ENCODE measurements at regions not wholly inside any gene's neighbourhood (a gene's known extent, or its start where the extent isn't known, plus 50 kb on each side); places are given as distances from the start of the nearest gene placed in this dataset.

DNA sequence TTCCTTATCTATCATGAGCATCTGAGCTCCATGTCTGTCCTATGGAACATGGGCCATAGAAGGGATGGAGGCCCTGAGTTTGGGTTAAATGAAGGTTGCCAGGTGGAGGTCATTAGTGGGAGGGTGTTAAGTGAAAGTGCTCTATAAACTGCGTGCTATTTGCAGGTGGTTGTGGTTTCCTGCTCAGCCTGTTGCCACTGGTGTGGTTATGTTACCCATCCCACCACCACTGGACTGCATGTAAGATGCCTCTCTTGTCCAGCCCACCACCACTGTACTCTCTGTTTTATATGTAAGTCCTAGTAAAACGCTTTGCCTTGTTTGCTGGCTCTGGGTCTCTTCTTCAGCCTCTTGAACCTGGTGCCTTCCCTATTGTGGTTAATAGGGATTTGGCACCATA is 711.2 kb downstream of the SORCS3 start:
- no peaks in the 10 kb centered on the region for H3K4me1 ChIP-seq
- DNase-seq: no peak
- intact Hi-C loops (cut with DNase I; ENCODE audit: low total_unique reads): no loop called here
- TF ChIP-seq POLR2AphosphoS5 (IDR thresholded peaks at IDR 0.05): no peak
- TF ChIP-seq, protein P1, sequence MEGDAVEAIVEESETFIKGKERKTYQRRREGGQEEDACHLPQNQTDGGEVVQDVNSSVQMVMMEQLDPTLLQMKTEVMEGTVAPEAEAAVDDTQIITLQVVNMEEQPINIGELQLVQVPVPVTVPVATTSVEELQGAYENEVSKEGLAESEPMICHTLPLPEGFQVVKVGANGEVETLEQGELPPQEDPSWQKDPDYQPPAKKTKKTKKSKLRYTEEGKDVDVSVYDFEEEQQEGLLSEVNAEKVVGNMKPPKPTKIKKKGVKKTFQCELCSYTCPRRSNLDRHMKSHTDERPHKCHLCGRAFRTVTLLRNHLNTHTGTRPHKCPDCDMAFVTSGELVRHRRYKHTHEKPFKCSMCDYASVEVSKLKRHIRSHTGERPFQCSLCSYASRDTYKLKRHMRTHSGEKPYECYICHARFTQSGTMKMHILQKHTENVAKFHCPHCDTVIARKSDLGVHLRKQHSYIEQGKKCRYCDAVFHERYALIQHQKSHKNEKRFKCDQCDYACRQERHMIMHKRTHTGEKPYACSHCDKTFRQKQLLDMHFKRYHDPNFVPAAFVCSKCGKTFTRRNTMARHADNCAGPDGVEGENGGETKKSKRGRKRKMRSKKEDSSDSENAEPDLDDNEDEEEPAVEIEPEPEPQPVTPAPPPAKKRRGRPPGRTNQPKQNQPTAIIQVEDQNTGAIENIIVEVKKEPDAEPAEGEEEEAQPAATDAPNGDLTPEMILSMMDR (IDR thresholded peaks at IDR 0.05): no peak
- TF ChIP-seq EP300 (IDR thresholded peaks at IDR 0.05; ENCODE audit: low read depth): no peak
- TF ChIP-seq POLR2A (IDR thresholded peaks at IDR 0.05): no peak
- H3K36me3 ChIP-seq: no peaks in the 10 kb centered on the region
- WGBS, 2 donors (ENCODE audit: low coverage in 1 of 2): 33 to 77% methylated on average over 1 to 2 of the region's 2 CpGs
- no peak overlapping the region for H3K4me3 ChIP-seq
- no peak overlapping the region for H3K27ac ChIP-seq
- in situ Hi-C loops (cut with MboI; ENCODE audit: low pct_ligation_motif_present in 1 of 4, low pct_unique_long_range_greater_than_20kb in 1 of 4, low sequenced_read_pairs in 3 of 4): no loop called here
- H3K9me3 ChIP-seq: no peaks in the 10 kb centered on the region
- H3K27me3 ChIP-seq: no peaks in the 10 kb centered on the region

DNA sequence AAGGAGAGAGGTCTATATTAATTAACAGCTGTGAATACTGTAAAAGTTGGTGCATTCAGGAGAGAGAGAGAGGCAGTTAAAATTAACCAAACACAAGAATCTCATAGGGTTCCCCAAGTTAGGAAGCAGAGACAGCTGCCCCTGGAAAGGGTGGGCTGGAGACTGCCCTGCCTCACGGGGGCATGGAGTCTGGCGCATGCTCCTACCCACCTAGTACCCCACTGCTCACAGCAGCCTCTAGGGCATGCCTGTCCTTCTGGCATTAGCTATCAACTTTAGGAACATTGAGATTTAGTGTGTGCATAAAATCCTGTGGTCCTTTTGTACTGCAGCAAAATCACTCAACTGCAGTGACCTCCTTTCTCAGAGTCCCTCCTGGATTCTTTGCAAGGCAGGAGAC is 710.1 kb downstream of the SORCS3 start:
- no peak overlapping the region for H3K4me3 ChIP-seq
- TF ChIP-seq POLR2AphosphoS5 (IDR thresholded peaks at IDR 0.05) (no peak), POLR2A (IDR thresholded peaks at IDR 0.05) (no peak), EP300 (IDR thresholded peaks at IDR 0.05; ENCODE audit: low read depth) (no peak)
- TF ChIP-seq, protein P1 (IDR thresholded peaks at IDR 0.05): no peak
- H3K9me3 ChIP-seq: no peaks in the 10 kb centered on the region
- H3K27me3 ChIP-seq: no peaks in the 10 kb centered on the region
- DNase-seq: no peak
- no peaks in the 10 kb centered on the region for H3K36me3 ChIP-seq
- intact Hi-C loops (cut with DNase I; ENCODE audit: low total_unique reads): no loop called here
- 76% methylated on average over 2 of the region's 2 CpGs; no CpG with 5 or more reads in 1 of the 2 donors for WGBS, 2 donors (ENCODE audit: low coverage in 1 of 2)
- no peaks in the 10 kb centered on the region for H3K4me1 ChIP-seq
- no peak overlapping the region for H3K27ac ChIP-seq
- in situ Hi-C loops (cut with MboI; ENCODE audit: low pct_ligation_motif_present in 1 of 4, low pct_unique_long_range_greater_than_20kb in 1 of 4, low sequenced_read_pairs in 3 of 4): no loop called here

DNA sequence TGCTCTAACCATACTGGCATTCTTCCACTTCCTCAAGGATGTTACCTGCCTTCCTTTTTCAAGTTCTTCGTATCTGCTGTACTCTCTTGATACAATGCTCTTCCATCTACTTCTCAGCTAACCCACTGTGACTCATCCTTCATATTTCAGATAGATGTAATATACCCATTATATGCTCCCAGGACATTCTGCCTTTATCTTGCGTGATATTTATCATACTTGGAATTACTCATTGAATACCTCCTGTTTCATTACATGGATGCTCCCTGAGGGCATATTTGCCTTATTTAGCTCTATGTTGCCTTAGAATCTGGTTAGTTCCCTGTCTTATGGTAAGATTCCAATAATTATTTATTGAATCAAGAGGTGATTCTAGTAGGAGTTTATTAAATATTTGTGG is 706.4 kb downstream of the SORCS3 start:
- Histone ChIP-seq H3K27me3 (no peaks in the 10 kb centered on the region), H3K9me3 (no peaks in the 10 kb centered on the region), H3K4me1 (no peaks in the 10 kb centered on the region), H3K27ac (no peak overlapping the region), H3K4me3 (no peak overlapping the region), H3K36me3 (no peaks in the 10 kb centered on the region)
- in situ Hi-C loops (cut with MboI; ENCODE audit: low pct_ligation_motif_present in 1 of 4, low pct_unique_long_range_greater_than_20kb in 1 of 4, low sequenced_read_pairs in 3 of 4) (no loop called here), intact Hi-C loops (cut with DNase I; ENCODE audit: low total_unique reads) (no loop called here)
- TF ChIP-seq POLR2A (IDR thresholded peaks at IDR 0.05) (no peak), POLR2AphosphoS5 (IDR thresholded peaks at IDR 0.05) (no peak), EP300 (IDR thresholded peaks at IDR 0.05; ENCODE audit: low read depth) (no peak)
- 67 to 87% methylated on average over 1 to 2 of the region's 2 CpGs for WGBS, 2 donors (ENCODE audit: low coverage in 1 of 2)
- no peak for DNase-seq

DNA sequence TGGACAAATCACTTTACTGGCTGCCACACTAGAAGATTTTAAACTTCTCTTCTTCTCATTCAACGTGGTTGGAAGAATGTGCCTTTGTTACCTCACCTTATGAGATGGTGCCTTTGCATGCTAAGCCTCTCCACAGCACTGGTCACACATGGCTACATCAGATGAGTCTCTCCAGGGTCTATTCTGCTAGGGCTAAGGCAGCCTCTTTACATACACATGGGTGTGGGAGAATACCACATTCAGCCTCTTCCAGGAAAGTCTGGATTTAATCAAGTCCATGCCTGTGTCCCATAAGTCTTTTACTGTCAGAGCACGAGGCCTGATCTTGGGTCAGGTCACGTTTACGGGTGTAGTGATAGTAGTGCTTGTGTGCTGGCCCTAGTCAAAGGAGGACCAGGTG is 701.5 kb downstream of the SORCS3 start:
- H3K36me3 ChIP-seq: no peaks in the 10 kb centered on the region
- H3K4me1 ChIP-seq: no peaks in the 10 kb centered on the region
- TF ChIP-seq, protein P1 (IDR thresholded peaks at IDR 0.05): no peak
- TF ChIP-seq POLR2A (IDR thresholded peaks at IDR 0.05) (no peak), EP300 (IDR thresholded peaks at IDR 0.05; ENCODE audit: low read depth) (no peak), POLR2AphosphoS5 (IDR thresholded peaks at IDR 0.05) (no peak)
- in situ Hi-C loops (cut with MboI; ENCODE audit: low pct_ligation_motif_present in 1 of 4, low pct_unique_long_range_greater_than_20kb in 1 of 4, low sequenced_read_pairs in 3 of 4) (no loop called here), intact Hi-C loops (cut with DNase I; ENCODE audit: low total_unique reads) (no loop called here)
- no peak overlapping the region for H3K4me3 ChIP-seq
- no peaks in the 10 kb centered on the region for H3K27me3 ChIP-seq
- H3K27ac ChIP-seq: no peak overlapping the region
- no peak for DNase-seq
- WGBS, 2 donors (ENCODE audit: low coverage in 1 of 2): 0 to 52% methylated on average over 1 to 4 of the region's 4 CpGs
- no peaks in the 10 kb centered on the region for H3K9me3 ChIP-seq

DNA sequence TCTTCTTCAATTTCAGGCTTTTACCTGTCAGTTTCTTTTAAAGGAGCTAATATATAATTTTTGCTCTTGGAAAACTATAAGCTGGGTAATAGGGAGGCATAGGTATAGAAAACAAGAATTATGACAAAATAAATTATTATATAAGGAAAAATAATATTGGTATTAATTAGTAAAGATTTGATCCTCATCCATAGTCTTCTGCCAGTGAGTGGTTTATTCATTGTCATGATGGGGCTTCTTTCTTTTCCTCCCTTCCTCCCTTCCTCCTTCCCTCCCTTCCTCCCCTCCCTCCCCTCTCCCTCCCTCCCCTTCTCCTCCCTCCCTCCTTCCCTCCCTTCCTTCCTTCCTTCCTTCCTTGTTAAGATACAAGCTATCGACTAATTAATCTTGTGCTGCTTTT is 698.6 kb downstream of the SORCS3 start:
- no peaks in the 10 kb centered on the region for H3K36me3 ChIP-seq
- no peaks in the 10 kb centered on the region for H3K9me3 ChIP-seq
- no peak for DNase-seq
- no peak overlapping the region for H3K4me3 ChIP-seq
- WGBS, 2 donors (ENCODE audit: low coverage in 1 of 2): 83 to 90% methylated on average over 1 of the region's 1 CpG
- H3K4me1 ChIP-seq: no peaks in the 10 kb centered on the region
- in situ Hi-C loops (cut with MboI; ENCODE audit: low pct_ligation_motif_present in 1 of 4, low pct_unique_long_range_greater_than_20kb in 1 of 4, low sequenced_read_pairs in 3 of 4) (no loop called here), intact Hi-C loops (cut with DNase I; ENCODE audit: low total_unique reads) (no loop called here)
- no peaks in the 10 kb centered on the region for H3K27me3 ChIP-seq
- TF ChIP-seq, protein P1 (IDR thresholded peaks at IDR 0.05): no peak
- TF ChIP-seq POLR2A (IDR thresholded peaks at IDR 0.05) (no peak), EP300 (IDR thresholded peaks at IDR 0.05; ENCODE audit: low read depth) (no peak), POLR2AphosphoS5 (IDR thresholded peaks at IDR 0.05) (no peak)
- H3K27ac ChIP-seq: no peak overlapping the region
